Tibial nerve (tissue), 4 donors: ENCODE measurements at regions not wholly inside any gene's neighbourhood (a gene's known extent, or its start where the extent isn't known, plus 50 kb on each side); places are given as distances from the start of the nearest gene placed in this dataset.

Experiments used
- DNase-seq, 2 donors: peaks; one replicate each; pipeline ENCODE4 v3.0.0-alpha.2; 2019; ENCODE audit warnings: low spot score in 2 of 2
- H3K27ac ChIP-seq, 4 donors: fragments of 200-600 bp; sonication (generic) in 3 of 4; one replicate each; pipeline ENCODE4 v1.5.1; 2017 to 2019; ENCODE audit warnings: mild to moderate bottlenecking in 1 of 4
- H3K27me3 ChIP-seq, 2 donors: fragments of 200-600 bp; sonication (generic) in 1 of 2; one replicate each; pipeline versions ENCODE4 v1.5.1 to v1.6.0; 2017 to 2019
- H3K36me3 ChIP-seq, 3 donors: fragments of 200-600 bp; sonication (generic); one replicate each; pipeline ENCODE4 v1.5.1; 2018 to 2019
- H3K4me1 ChIP-seq, 4 donors: fragments of 200-600 bp; sonication (generic) in 3 of 4; one replicate each; pipeline ENCODE4 v1.5.1; 2017 to 2019
- H3K4me3 ChIP-seq, 4 donors: fragments of 200-600 bp; sonication (generic) in 3 of 4; one replicate each; pipeline ENCODE4 v1.5.1; 2017 to 2019; ENCODE audit warnings: mild to moderate bottlenecking in 1 of 4, moderate library complexity in 1 of 4
- H3K9me3 ChIP-seq, 4 donors: fragments of 200-600 bp; sonication (generic) in 3 of 4; one replicate each; pipeline ENCODE4 v1.5.1; 2017 to 2019
- EP300 ChIP-seq, 2 donors: sonication (generic); formaldehyde crosslinking; IDR thresholded peaks; one replicate each; pipeline ENCODE4 v1.6.1; 2017; ENCODE audit warnings: antibody characterized with exemption in 2 of 2, mild to moderate bottlenecking in 1 of 2
- POLR2A ChIP-seq, 2 donors: fragments of 450-650 bp; IDR thresholded peaks; one replicate each; pipeline ENCODE4 v1.6.1; 2017; ENCODE audit warnings: antibody characterized with exemption in 2 of 2, mild to moderate bottlenecking in 2 of 2, moderate library complexity in 2 of 2
- WGBS, 2 donors: methylation state at CpG; one replicate each; pipeline ENCODE4 v1.1.5; 2018; 5-methylcytosine and 5-hydroxymethylcytosine counted together
- TF ChIP-seq, protein P1 (sequence below), 5 experiments: fragments of 200-600 bp in 3 of 5; fragments of 450-650 bp in 2 of 5; sonication (generic) in 3 of 5; IDR thresholded peaks; one replicate each; pipeline ENCODE4 v1.5.1; 2016 to 2019; ENCODE audit warnings: antibody characterized with exemption in 5 of 5, mild to moderate bottlenecking in 3 of 5, moderate library complexity in 2 of 5

DNA sequence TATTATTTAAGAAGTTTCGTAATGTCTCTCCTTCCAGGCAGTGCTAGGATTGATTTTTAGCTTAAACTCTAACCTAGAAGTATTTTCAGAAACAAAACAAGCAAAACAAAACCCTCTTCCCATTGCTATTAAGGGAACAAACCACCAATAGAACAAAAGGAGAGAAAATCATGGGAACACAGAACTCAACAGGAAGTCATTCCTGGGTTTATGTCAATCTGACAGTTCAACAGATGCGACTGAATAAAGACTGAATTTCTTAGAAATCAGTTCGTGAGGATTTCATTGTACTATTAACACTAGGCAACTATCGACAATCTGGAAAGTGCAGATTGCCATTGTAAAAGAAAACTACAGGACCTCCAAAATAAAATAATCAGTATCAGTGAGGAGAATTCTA is 229.1 kb upstream of the SMIM31 start:
- Histone ChIP-seq H3K4me1 (no peaks in the 10 kb centered on the region), H3K27ac (no peak overlapping the region), H3K36me3 (no peaks in the 10 kb centered on the region), H3K9me3 (peaks cover 0 to 6% (median 0%) of the 10 kb centered on the region in 4 donors), H3K27me3 (no peaks in the 10 kb centered on the region), H3K4me3 (no peak overlapping the region)
- WGBS, 2 donors = 38 to 47% methylated on average over 4 of the region's 4 CpGs
- TF ChIP-seq EP300 (IDR thresholded peaks at IDR 0.05) (no peak), POLR2A (IDR thresholded peaks at IDR 0.05) (no peak)
- TF ChIP-seq, protein P1, sequence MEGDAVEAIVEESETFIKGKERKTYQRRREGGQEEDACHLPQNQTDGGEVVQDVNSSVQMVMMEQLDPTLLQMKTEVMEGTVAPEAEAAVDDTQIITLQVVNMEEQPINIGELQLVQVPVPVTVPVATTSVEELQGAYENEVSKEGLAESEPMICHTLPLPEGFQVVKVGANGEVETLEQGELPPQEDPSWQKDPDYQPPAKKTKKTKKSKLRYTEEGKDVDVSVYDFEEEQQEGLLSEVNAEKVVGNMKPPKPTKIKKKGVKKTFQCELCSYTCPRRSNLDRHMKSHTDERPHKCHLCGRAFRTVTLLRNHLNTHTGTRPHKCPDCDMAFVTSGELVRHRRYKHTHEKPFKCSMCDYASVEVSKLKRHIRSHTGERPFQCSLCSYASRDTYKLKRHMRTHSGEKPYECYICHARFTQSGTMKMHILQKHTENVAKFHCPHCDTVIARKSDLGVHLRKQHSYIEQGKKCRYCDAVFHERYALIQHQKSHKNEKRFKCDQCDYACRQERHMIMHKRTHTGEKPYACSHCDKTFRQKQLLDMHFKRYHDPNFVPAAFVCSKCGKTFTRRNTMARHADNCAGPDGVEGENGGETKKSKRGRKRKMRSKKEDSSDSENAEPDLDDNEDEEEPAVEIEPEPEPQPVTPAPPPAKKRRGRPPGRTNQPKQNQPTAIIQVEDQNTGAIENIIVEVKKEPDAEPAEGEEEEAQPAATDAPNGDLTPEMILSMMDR (IDR thresholded peaks at IDR 0.05) = no peak
- DNase-seq = no peak

DNA sequence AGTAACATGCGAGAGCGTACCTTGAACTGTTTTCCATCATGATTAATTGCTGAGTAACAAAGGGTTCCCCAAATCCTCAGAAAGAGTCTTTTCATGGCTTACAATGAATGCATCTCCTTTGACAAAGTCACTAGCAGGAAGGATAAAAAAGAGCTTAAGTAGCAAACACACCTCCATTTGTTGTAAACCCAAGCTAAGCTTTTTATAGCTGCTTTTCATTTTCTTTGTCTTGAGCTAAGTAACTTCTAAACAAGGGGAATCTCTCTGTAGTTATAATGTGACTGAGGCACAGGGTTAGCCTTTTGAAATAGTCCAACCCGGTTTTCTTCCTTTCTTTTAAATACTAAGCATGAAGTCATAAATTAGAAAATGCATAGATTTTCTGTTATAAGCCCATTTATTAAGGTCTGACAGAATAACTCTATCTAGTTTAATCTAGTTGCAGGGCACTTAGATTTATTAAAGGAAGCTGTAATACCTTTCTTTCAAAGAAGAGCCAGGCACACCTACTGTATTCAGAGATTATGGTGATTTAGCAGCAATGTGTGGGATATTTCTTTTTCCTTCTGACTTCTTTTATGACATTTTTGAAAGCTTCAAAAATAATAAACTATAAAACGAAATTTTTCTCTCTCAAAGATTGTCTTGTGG is 226.9 kb upstream of the SMIM31 start:
- Histone ChIP-seq H3K4me1 (no peaks in the 10 kb centered on the region), H3K27me3 (no peaks in the 10 kb centered on the region), H3K36me3 (no peaks in the 10 kb centered on the region), H3K4me3 (no peak overlapping the region), H3K9me3 (no peaks in the 10 kb centered on the region), H3K27ac (no peak overlapping the region)
- DNase-seq = no peak
- 58 to 71% methylated on average over 4 of the region's 4 CpGs for WGBS, 2 donors
- TF ChIP-seq EP300 (IDR thresholded peaks at IDR 0.05) = no peak
- TF ChIP-seq, protein P1 (IDR thresholded peaks at IDR 0.05) = no peak
- TF ChIP-seq POLR2A (IDR thresholded peaks at IDR 0.05) = no peak

DNA sequence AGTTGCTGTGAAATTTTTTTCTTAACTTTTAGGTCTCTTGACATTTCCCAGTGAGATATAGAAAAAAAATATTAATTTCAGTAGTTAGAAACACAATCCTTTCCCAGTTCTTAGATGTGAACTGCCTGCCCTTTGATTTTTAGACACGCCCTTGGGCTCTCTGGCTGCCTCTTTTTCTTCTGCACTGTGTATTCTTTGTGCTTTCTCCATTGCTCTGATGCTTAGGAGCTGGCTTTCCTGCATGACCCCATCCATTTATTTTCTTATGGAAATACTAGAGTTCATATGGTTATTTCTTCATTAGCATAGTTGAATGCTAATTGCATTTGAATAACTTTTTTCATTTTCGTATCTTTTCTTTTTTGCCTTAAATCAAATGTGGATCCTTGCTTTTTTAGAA is 224.9 kb upstream of the SMIM31 start:
- no peak for DNase-seq
- Histone ChIP-seq H3K4me1 (no peaks in the 10 kb centered on the region), H3K4me3 (no peak overlapping the region), H3K27ac (no peak overlapping the region), H3K9me3 (no peaks in the 10 kb centered on the region), H3K36me3 (no peaks in the 10 kb centered on the region), H3K27me3 (no peaks in the 10 kb centered on the region)
- TF ChIP-seq POLR2A (IDR thresholded peaks at IDR 0.05) (no peak), EP300 (IDR thresholded peaks at IDR 0.05) (no peak)
- TF ChIP-seq, protein P1 (IDR thresholded peaks at IDR 0.05) = no peak
- 40 to 50% methylated on average over 2 of the region's 2 CpGs for WGBS, 2 donors

GRCh38 chr4:164529486-164529885 is 224.4 kb upstream of the SMIM31 start:
- H3K36me3 ChIP-seq = no peaks in the 10 kb centered on the region
- H3K4me3 ChIP-seq = no peak overlapping the region
- TF ChIP-seq EP300 (IDR thresholded peaks at IDR 0.05) (no peak), POLR2A (IDR thresholded peaks at IDR 0.05) (no peak)
- TF ChIP-seq, protein P1 (IDR thresholded peaks at IDR 0.05) = no peak
- no peaks in the 10 kb centered on the region for H3K4me1 ChIP-seq
- DNase-seq = no peak
- H3K27me3 ChIP-seq = no peaks in the 10 kb centered on the region
- H3K27ac ChIP-seq = no peak overlapping the region
- 92% methylated on average over 5 of the region's 5 CpGs for WGBS, 2 donors
- H3K9me3 ChIP-seq = no peaks in the 10 kb centered on the region

DNA sequence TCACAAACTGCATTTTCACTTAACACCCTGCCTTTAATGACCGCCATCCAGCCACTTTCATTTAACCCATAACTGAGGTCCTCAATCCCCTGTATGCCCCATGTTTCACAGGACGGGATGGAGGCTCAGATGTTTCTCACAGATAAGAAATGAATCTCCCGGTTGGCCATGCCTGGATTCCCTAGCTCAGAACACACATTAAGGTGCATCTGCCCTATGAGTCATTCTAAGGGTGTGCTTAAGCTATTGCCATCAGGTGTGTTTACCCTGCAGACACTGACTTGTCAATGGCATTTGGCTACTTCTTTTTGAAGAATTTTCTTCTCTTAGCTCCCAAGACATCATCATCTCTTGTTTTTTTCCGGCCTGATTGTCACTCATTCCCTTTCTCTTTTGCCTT is 222.6 kb upstream of the SMIM31 start:
- Histone ChIP-seq H3K36me3 (no peaks in the 10 kb centered on the region), H3K9me3 (no peaks in the 10 kb centered on the region), H3K4me3 (no peak overlapping the region), H3K4me1 (peaks cover 0 to 4% (median 0%) of the 10 kb centered on the region in 4 donors), H3K27ac (no peak overlapping the region), H3K27me3 (no peaks in the 10 kb centered on the region)
- TF ChIP-seq POLR2A (IDR thresholded peaks at IDR 0.05) (no peak), EP300 (IDR thresholded peaks at IDR 0.05) (no peak)
- TF ChIP-seq, protein P1 (IDR thresholded peaks at IDR 0.05) = no peak
- 89 to 94% methylated on average over 4 of the region's 4 CpGs for WGBS, 2 donors
- DNase-seq = no peak
